ENCODE measurements at regions not wholly inside any gene's neighbourhood (a gene's known extent, or its start where the extent isn't known, plus 50 kb on each side); places are given as distances from the start of the nearest gene placed in this dataset.

GRCh38 chr5:165859251-165859650, 2353.8 kb downstream of the MAT2B start:
- CTCF ChIA-PET, result no interaction called here
- no peak for ATAC-seq
- H3K36me3 Mint-ChIP-seq, result no peaks in the 10 kb centered on the region
- H3K9me3 Mint-ChIP-seq, result no peaks in the 10 kb centered on the region
- POLR2A ChIA-PET, result no interaction called here
- no peak overlapping the region for H3K27ac Mint-ChIP-seq
- no peaks in the 10 kb centered on the region for H3K4me1 Mint-ChIP-seq
- H3K27me3 Mint-ChIP-seq (ENCODE audit: low read depth), result no peaks in the 10 kb centered on the region
- no peak for DNase-seq (ENCODE audit: low spot score)
- TF ChIP-seq ZNF416 (CRISPR knock-in tag; IDR thresholded peaks at IDR 0.05), result no peak
- no peak for TF ChIP-seq KAT7 (CRISPR knock-in tag; IDR thresholded peaks at IDR 0.05; ENCODE audit: borderline replicate concordance)
- no peak for TF ChIP-seq ZNF396 (CRISPR knock-in tag; IDR thresholded peaks at IDR 0.05; ENCODE audit: borderline replicate concordance)
- no peak for TF ChIP-seq GABPB1 (CRISPR knock-in tag; IDR thresholded peaks at IDR 0.05)
- no peak for TF ChIP-seq ATF3 (CRISPR knock-in tag; conservative IDR thresholded peaks at IDR 0.05)
- no peak for TF ChIP-seq ARID4B (CRISPR knock-in tag; IDR thresholded peaks at IDR 0.05; ENCODE audit: borderline replicate concordance)
- TF ChIP-seq ZBTB21 (CRISPR knock-in tag; IDR thresholded peaks at IDR 0.05; ENCODE audit: borderline replicate concordance), result no peak
- no peak for TF ChIP-seq OVOL2 (CRISPR knock-in tag; IDR thresholded peaks at IDR 0.05; ENCODE audit: borderline replicate concordance)
- no peak for TF ChIP-seq FOXP4 (CRISPR knock-in tag; IDR thresholded peaks at IDR 0.05)
- no peak overlapping the region for H3K4me3 Mint-ChIP-seq

GRCh38 chr5:165863239-165863638, 2357.8 kb downstream of the MAT2B start:
- DNase-seq (ENCODE audit: low spot score) (no peak), ATAC-seq (no peak)
- H3K4me3 Mint-ChIP-seq, result no peak overlapping the region
- H3K36me3 Mint-ChIP-seq, result no peaks in the 10 kb centered on the region
- ChIA-PET CTCF (no interaction called here), POLR2A (no interaction called here)
- no peaks in the 10 kb centered on the region for H3K27me3 Mint-ChIP-seq (ENCODE audit: low read depth)
- H3K27ac Mint-ChIP-seq, result no peak overlapping the region
- no peaks in the 10 kb centered on the region for H3K9me3 Mint-ChIP-seq
- H3K4me1 Mint-ChIP-seq, result no peaks in the 10 kb centered on the region
- no peak for TF ChIP-seq AR (CRISPR knock-in tag; IDR thresholded peaks at IDR 0.05)
- no peak for TF ChIP-seq ZNF532 (CRISPR knock-in tag; IDR thresholded peaks at IDR 0.05; ENCODE audit: borderline replicate concordance)
- TF ChIP-seq FOXP4 (CRISPR knock-in tag; IDR thresholded peaks at IDR 0.05), result no peak
- no peak for TF ChIP-seq ATF1 (CRISPR knock-in tag; IDR thresholded peaks at IDR 0.05)
- TF ChIP-seq MYBL2 (CRISPR knock-in tag; IDR thresholded peaks at IDR 0.05), result no peak
- TF ChIP-seq ZNF423 (CRISPR knock-in tag; IDR thresholded peaks at IDR 0.05), result no peak
- TF ChIP-seq ZNF263 (CRISPR knock-in tag; IDR thresholded peaks at IDR 0.05; ENCODE audit: low read depth), result no peak
- TF ChIP-seq JAZF1 (CRISPR knock-in tag; IDR thresholded peaks at IDR 0.05), result no peak
- TF ChIP-seq ELF4 (CRISPR knock-in tag; IDR thresholded peaks at IDR 0.05; ENCODE audit: low read depth), result no peak
- no peak for TF ChIP-seq FOXP1 (CRISPR knock-in tag; IDR thresholded peaks at IDR 0.05; ENCODE audit: borderline replicate concordance)
- TF ChIP-seq PRRX2 (CRISPR knock-in tag; IDR thresholded peaks at IDR 0.05), result no peak
- no peak for TF ChIP-seq MXD4 (CRISPR knock-in tag; IDR thresholded peaks at IDR 0.05; ENCODE audit: borderline replicate concordance)
